MG63 (cell line): ENCODE measurements at regions not wholly inside any gene's neighbourhood (a gene's known extent, or its start where the extent isn't known, plus 50 kb on each side); places are given as distances from the start of the nearest gene placed in this dataset.

Source experiments
- DNase-seq: peaks from one replicate; pipeline ENCODE4 v3.0.0-alpha.2; 2020
- H3K27me3 ChIP-seq: fragments of 250-450 bp; sonication (Bioruptor Pico); 2 replicates; pipeline ENCODE4 v1.5.1; 2020; ENCODE audit warnings: mild to moderate bottlenecking, moderate library complexity
- H3K36me3 ChIP-seq: fragments of 250-450 bp; sonication (Bioruptor Pico); 2 replicates; pipeline ENCODE4 v1.5.1; 2020; ENCODE audit warnings: mild to moderate bottlenecking, moderate library complexity
- H3K4me3 ChIP-seq: fragments of 250-450 bp; sonication (Bioruptor Pico); 2 replicates; pipeline ENCODE4 v1.5.1; 2020; ENCODE audit warnings: mild to moderate bottlenecking, moderate library complexity
- H3K9me3 ChIP-seq: fragments of 250-450 bp; sonication (Bioruptor Pico); 2 replicates; pipeline ENCODE4 v1.5.1; 2020; ENCODE audit warnings: mild to moderate bottlenecking, moderate library complexity

- H3K9me3 ChIP-seq = peaks cover 16% of the 10 kb centered on the region
- DNase-seq = no peak
- no peak overlapping the region for H3K4me3 ChIP-seq
- no peaks in the 10 kb centered on the region for H3K27me3 ChIP-seq
- H3K36me3 ChIP-seq = no peaks in the 10 kb centered on the region
These were observed 270.6 kb downstream of the IRX2 start for GRCh38 chr5:2480871-2481270.

- Histone ChIP-seq H3K27me3 (0 out of 2 replicates have a peak, but pooled peaks cover 3% of the 10 kb centered on the region), H3K36me3 (no peaks in the 10 kb centered on the region), H3K4me3 (no peak overlapping the region), H3K9me3 (peaks cover 3% of the 10 kb centered on the region; the same call in 1 of the 2 replicates)
- DNase-seq = no peak
These were observed 275.6 kb downstream of the IRX2 start for GRCh38 chr5:2475902-2476301.

- no peak for DNase-seq
- H3K4me3 ChIP-seq = no peak overlapping the region
- peaks cover 17% of the 10 kb centered on the region for H3K27me3 ChIP-seq
- H3K36me3 ChIP-seq = no peaks in the 10 kb centered on the region
- no peaks in the 10 kb centered on the region for H3K9me3 ChIP-seq
These were observed 278.8 kb downstream of the IRX2 start for GRCh38 chr5:2472670-2473069.

GRCh38 chr5:2471152-2471879 is 280.2 kb downstream of the IRX2 start:
- DNase-seq = no peak
- H3K36me3 ChIP-seq = no peaks in the 10 kb centered on the region
- H3K4me3 ChIP-seq = no peak overlapping the region
- no peaks in the 10 kb centered on the region for H3K9me3 ChIP-seq
- H3K27me3 ChIP-seq = peaks cover 28% of the 10 kb centered on the region

GRCh38 chr5:2466966-2467365 is 284.5 kb downstream of the IRX2 start:
- Histone ChIP-seq H3K9me3 (no peaks in the 10 kb centered on the region), H3K4me3 (no peak overlapping the region), H3K27me3 (peaks cover 42% of the 10 kb centered on the region), H3K36me3 (no peaks in the 10 kb centered on the region)
- no peak for DNase-seq

GRCh38 chr5:2465383-2465782 is 286.1 kb downstream of the IRX2 start:
- no peak overlapping the region for H3K4me3 ChIP-seq
- no peaks in the 10 kb centered on the region for H3K36me3 ChIP-seq
- peaks cover 51% of the 10 kb centered on the region for H3K27me3 ChIP-seq
- H3K9me3 ChIP-seq = no peaks in the 10 kb centered on the region
- no peak for DNase-seq

GRCh38 chr5:2464141-2464540 is 287.3 kb downstream of the IRX2 start:
- no peaks in the 10 kb centered on the region for H3K36me3 ChIP-seq

GRCh38 chr5:2461701-2462691 is 289.5 kb downstream of the IRX2 start:
- DNase-seq = no peak
- Histone ChIP-seq H3K9me3 (no peaks in the 10 kb centered on the region), H3K4me3 (no peak overlapping the region), H3K27me3 (peaks cover 36% of the 10 kb centered on the region), H3K36me3 (no peaks in the 10 kb centered on the region)

More at GRCh38 chr5:2464141-2464540, 287.3 kb downstream of the IRX2 start:
- H3K4me3 ChIP-seq = no peak overlapping the region
- H3K27me3 ChIP-seq = peaks cover 48% of the 10 kb centered on the region
- no peaks in the 10 kb centered on the region for H3K9me3 ChIP-seq
- no peak for DNase-seq

- peaks cover 19% of the 10 kb centered on the region for H3K27me3 ChIP-seq
- H3K4me3 ChIP-seq = no peak overlapping the region
- DNase-seq = no peak
- no peaks in the 10 kb centered on the region for H3K36me3 ChIP-seq
- no peaks in the 10 kb centered on the region for H3K9me3 ChIP-seq
These were observed 291.4 kb downstream of the IRX2 start for GRCh38 chr5:2460098-2460497.

- Histone ChIP-seq H3K9me3 (no peaks in the 10 kb centered on the region), H3K27me3 (peaks cover 19% of the 10 kb centered on the region), H3K4me3 (no peak overlapping the region), H3K36me3 (no peaks in the 10 kb centered on the region)
- no peak for DNase-seq
These were observed 292.2 kb downstream of the IRX2 start for GRCh38 chr5:2459251-2459650.

- no peak overlapping the region for H3K4me3 ChIP-seq
- peaks cover 2% of the 10 kb centered on the region; the same call in 1 of the 2 replicates for H3K9me3 ChIP-seq
- no peaks in the 10 kb centered on the region for H3K36me3 ChIP-seq
- H3K27me3 ChIP-seq = peaks cover 14% of the 10 kb centered on the region
- DNase-seq = no peak
These were observed 295.6 kb downstream of the IRX2 start for GRCh38 chr5:2455878-2456277.

- Histone ChIP-seq H3K9me3 (peaks cover 2% of the 10 kb centered on the region; the same call in 1 of the 2 replicates), H3K4me3 (no peak overlapping the region), H3K27me3 (peaks cover 13% of the 10 kb centered on the region), H3K36me3 (no peaks in the 10 kb centered on the region)
- no peak for DNase-seq
These were observed 296.6 kb downstream of the IRX2 start for GRCh38 chr5:2454876-2455275.

GRCh38 chr5:2453781-2454180 is 297.7 kb downstream of the IRX2 start:
- no peak for DNase-seq
- no peaks in the 10 kb centered on the region for H3K36me3 ChIP-seq
- no peak overlapping the region for H3K4me3 ChIP-seq
- H3K27me3 ChIP-seq = peaks cover 11% of the 10 kb centered on the region; the same call in 1 of the 2 replicates
- peaks cover 2% of the 10 kb centered on the region; the same call in 1 of the 2 replicates for H3K9me3 ChIP-seq

- DNase-seq = no peak
- peaks cover 2% of the 10 kb centered on the region; the same call in 1 of the 2 replicates for H3K9me3 ChIP-seq
- peaks cover 11% of the 10 kb centered on the region; the same call in 1 of the 2 replicates for H3K27me3 ChIP-seq
- no peaks in the 10 kb centered on the region for H3K36me3 ChIP-seq
- H3K4me3 ChIP-seq = no peak overlapping the region
These were observed 300.4 kb downstream of the IRX2 start for GRCh38 chr5:2451100-2451499.

GRCh38 chr5:2442496-2443354 is 308.8 kb downstream of the IRX2 start:
- Histone ChIP-seq H3K27me3 (peaks cover 2% of the 10 kb centered on the region; the same call in 1 of the 2 replicates), H3K36me3 (no peaks in the 10 kb centered on the region)
- no peak for DNase-seq

GRCh38 chr5:2441495-2442180 is 309.8 kb downstream of the IRX2 start:
- Histone ChIP-seq H3K9me3 (no peaks in the 10 kb centered on the region), H3K36me3 (no peaks in the 10 kb centered on the region), H3K27me3 (peaks cover 2% of the 10 kb centered on the region; the same call in 1 of the 2 replicates), H3K4me3 (no peak overlapping the region)
- DNase-seq = no peak

More at GRCh38 chr5:2442496-2443354, 308.8 kb downstream of the IRX2 start:
- Histone ChIP-seq H3K9me3 (no peaks in the 10 kb centered on the region), H3K4me3 (no peak overlapping the region)
